Lower lobe of right lung (tissue), 2 donors: ENCODE measurements at regions not wholly inside any gene's neighbourhood (a gene's known extent, or its start where the extent isn't known, plus 50 kb on each side); places are given as distances from the start of the nearest gene placed in this dataset.
"Not testable (repeated sequence)": the region's sequence is repeated elsewhere in the genome, so short reads cannot be mapped to it uniquely, and the experiment has no call there.

Source experiments
- ATAC-seq, 2 donors: fragments of 200-7000 bp; cut with Tn5 transposase; one replicate each; pipeline ENCODE4 v1.9.1; 2020 to 2022; ENCODE audit warnings: mild to moderate bottlenecking in 2 of 2, moderate library complexity in 2 of 2
- DNase-seq: peaks from one replicate; pipeline ENCODE4 v3.0.0-alpha.2; 2020
- H3K27ac ChIP-seq: fragments of 200-600 bp; one replicate; pipeline ENCODE4 v1.8.0; 2022
- H3K27me3 ChIP-seq: fragments of 200-600 bp; one replicate; pipeline ENCODE4 v1.8.0; 2022; ENCODE audit warnings: low read depth
- H3K36me3 ChIP-seq: fragments of 200-600 bp; one replicate; pipeline ENCODE4 v1.8.0; 2022; ENCODE audit warnings: mild to moderate bottlenecking
- H3K4me1 ChIP-seq: fragments of 200-600 bp; one replicate; pipeline ENCODE4 v1.8.0; 2022
- H3K4me3 ChIP-seq: fragments of 200-600 bp; one replicate; pipeline ENCODE4 v1.8.0; 2022; ENCODE audit warnings: mild to moderate bottlenecking
- H3K9me3 ChIP-seq: fragments of 200-600 bp; one replicate; pipeline ENCODE4 v1.8.0; 2022
- intact Hi-C: fragments of 100-400 bp; cut with DNase I; formaldehyde crosslinking; loops from one replicate; pipeline ENCODE4 v1.11.0; 2022
- TF ChIP-seq, protein P1 (sequence below): fragments of 200-600 bp; IDR thresholded peaks from one replicate; pipeline ENCODE4 v1.8.0; 2022; ENCODE audit warnings: antibody characterized with exemption, mild to moderate bottlenecking
- donor health status: DM: no; HTN: yes; CAD: no; lungs with severe emphysema.

DNA sequence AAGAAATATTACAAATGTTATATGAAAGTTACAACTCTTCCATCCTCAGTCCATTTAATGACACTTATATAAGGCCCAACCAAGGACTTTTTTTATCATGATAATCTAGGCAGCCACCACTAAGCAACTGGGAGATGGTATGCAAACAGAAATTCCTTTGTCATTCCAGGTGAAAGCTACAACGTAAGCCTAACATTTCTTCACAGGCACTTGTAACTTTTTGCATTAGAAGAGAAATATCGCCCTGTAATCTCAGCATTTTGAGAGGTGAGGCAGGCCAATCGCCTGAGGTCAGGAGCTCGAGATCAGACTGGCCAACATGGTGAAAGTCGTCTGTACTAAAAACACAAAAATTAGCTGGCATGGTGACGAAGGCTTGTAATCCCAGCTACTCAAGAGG is 581.2 kb upstream of the SLC8A1 start:
- ATAC-seq (no peak), DNase-seq (no peak)
- H3K4me1 ChIP-seq: no peaks in the 10 kb centered on the region
- no peak overlapping the region for H3K27ac ChIP-seq
- H3K9me3 ChIP-seq: no peaks in the 10 kb centered on the region
- no peaks in the 10 kb centered on the region for H3K36me3 ChIP-seq
- intact Hi-C loops: no loop called here
- TF ChIP-seq, protein P1, sequence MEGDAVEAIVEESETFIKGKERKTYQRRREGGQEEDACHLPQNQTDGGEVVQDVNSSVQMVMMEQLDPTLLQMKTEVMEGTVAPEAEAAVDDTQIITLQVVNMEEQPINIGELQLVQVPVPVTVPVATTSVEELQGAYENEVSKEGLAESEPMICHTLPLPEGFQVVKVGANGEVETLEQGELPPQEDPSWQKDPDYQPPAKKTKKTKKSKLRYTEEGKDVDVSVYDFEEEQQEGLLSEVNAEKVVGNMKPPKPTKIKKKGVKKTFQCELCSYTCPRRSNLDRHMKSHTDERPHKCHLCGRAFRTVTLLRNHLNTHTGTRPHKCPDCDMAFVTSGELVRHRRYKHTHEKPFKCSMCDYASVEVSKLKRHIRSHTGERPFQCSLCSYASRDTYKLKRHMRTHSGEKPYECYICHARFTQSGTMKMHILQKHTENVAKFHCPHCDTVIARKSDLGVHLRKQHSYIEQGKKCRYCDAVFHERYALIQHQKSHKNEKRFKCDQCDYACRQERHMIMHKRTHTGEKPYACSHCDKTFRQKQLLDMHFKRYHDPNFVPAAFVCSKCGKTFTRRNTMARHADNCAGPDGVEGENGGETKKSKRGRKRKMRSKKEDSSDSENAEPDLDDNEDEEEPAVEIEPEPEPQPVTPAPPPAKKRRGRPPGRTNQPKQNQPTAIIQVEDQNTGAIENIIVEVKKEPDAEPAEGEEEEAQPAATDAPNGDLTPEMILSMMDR: no peak
- H3K4me3 ChIP-seq: no peak overlapping the region
- no peaks in the 10 kb centered on the region for H3K27me3 ChIP-seq

DNA sequence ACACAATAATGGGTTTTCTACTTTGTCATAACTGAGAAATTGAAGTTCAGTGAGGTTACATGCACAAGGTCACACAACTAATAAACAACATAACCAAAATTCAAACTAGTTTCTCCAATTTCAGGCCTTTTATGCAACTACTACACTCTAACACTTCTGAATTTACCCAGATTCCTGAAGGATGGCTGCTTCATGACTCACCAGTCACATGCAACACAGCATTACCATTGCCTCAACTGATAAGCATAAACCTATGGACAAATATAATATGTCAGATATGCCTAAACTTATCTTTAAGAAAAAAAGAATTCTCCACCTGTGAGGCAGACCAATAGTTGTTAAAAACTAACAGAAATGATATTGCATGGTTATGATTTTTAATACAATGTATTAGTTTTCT is 586.5 kb upstream of the SLC8A1 start:
- H3K4me1 ChIP-seq: no peaks in the 10 kb centered on the region

GRCh38 chr2:41039750-41040149 is 587.9 kb upstream of the SLC8A1 start:
- ATAC-seq, DNase-seq, intact Hi-C loops: not testable (repeated sequence)

More for the DNA sequence above, 586.5 kb upstream of the SLC8A1 start:
- Histone ChIP-seq H3K36me3 (no peaks in the 10 kb centered on the region), H3K4me3 (no peak overlapping the region), H3K27ac (no peak overlapping the region), H3K9me3 (no peaks in the 10 kb centered on the region), H3K27me3 (no peaks in the 10 kb centered on the region)
- intact Hi-C loops: no loop called here
- DNase-seq: no peak
- no peak for ATAC-seq
- TF ChIP-seq, protein P1: no peak

GRCh38 chr2:41040782-41041520 is 589.1 kb upstream of the SLC8A1 start:
- DNase-seq (no peak), ATAC-seq (no peak)
- TF ChIP-seq, protein P1: no peak
- intact Hi-C loops: no loop called here
- Histone ChIP-seq H3K4me1 (no peaks in the 10 kb centered on the region), H3K27me3 (no peaks in the 10 kb centered on the region), H3K27ac (no peak overlapping the region), H3K36me3 (no peaks in the 10 kb centered on the region), H3K9me3 (no peaks in the 10 kb centered on the region), H3K4me3 (no peak overlapping the region)

More at GRCh38 chr2:41039750-41040149, 587.9 kb upstream of the SLC8A1 start:
- H3K9me3 ChIP-seq, H3K27ac ChIP-seq, H3K4me3 ChIP-seq, H3K27me3 ChIP-seq, H3K36me3 ChIP-seq, H3K4me1 ChIP-seq: not testable (repeated sequence)

DNA sequence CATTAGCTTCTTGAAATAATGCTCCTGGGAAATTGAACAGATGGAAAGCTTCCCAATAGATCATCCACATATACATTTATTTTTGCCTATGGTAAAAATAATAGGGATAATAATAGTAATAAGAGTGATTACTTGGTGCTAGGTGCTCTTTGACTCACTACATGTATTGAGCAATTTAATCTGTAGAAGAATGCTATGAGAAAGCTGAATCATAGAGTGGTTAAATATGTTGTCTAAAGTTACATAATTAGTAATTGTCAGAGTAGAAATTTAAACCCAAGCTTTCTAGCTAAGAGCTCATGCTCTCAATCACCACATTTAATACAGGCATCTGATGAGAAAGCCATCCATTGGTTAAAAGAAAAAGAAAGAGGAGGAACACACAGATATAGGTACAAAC is 590.5 kb upstream of the SLC8A1 start:
- intact Hi-C loops: no loop called here
- Histone ChIP-seq H3K4me3 (no peak overlapping the region), H3K27me3 (no peaks in the 10 kb centered on the region), H3K4me1 (no peaks in the 10 kb centered on the region), H3K36me3 (no peaks in the 10 kb centered on the region), H3K27ac (no peak overlapping the region), H3K9me3 (no peaks in the 10 kb centered on the region)
- no peak for ATAC-seq
- TF ChIP-seq, protein P1: no peak
- no peak for DNase-seq

DNA sequence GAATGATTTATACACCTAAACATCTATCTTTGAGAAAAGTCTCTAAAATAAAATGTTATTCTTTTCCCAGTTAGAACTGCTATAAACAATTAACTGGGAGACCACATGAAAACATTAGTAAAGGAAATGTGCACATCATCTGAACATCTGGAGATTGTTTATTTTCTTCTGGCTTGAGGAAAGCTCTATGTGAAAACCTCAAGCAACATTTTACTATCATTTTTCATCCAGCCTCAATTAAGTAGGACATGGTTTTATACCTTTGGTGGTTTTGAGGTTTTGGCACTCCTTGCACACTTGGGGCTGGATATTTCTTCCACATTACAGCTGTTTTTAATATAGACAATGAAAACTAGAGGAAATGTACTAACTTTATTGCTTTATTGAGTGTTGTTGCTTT is 609.5 kb upstream of the SLC8A1 start:
- DNase-seq: no peak
- TF ChIP-seq, protein P1: no peak

More for the DNA sequence above, 609.5 kb upstream of the SLC8A1 start:
- no peaks in the 10 kb centered on the region for H3K27me3 ChIP-seq
- H3K4me3 ChIP-seq: no peak overlapping the region
- H3K36me3 ChIP-seq: no peaks in the 10 kb centered on the region
- no peaks in the 10 kb centered on the region for H3K9me3 ChIP-seq
- ATAC-seq: no peak
- intact Hi-C loops: no loop called here
- H3K27ac ChIP-seq: no peak overlapping the region
- no peaks in the 10 kb centered on the region for H3K4me1 ChIP-seq
